Embryonic facial prominence (tissue), 1 donor: ENCODE measurements at regions not wholly inside any gene's neighbourhood (a gene's known extent, or its start where the extent isn't known, plus 50 kb on each side); places are given as distances from the start of the nearest gene placed in this dataset.
"Not testable (repeated sequence)": the region's sequence is repeated elsewhere in the genome, so short reads cannot be mapped to it uniquely, and the experiment has no call there.

Experiments
- DNase-seq: peaks from one replicate; pipeline ENCODE4 v3.0.0-alpha.2; 2016; ENCODE audit errors: extremely low spot score

DNA sequence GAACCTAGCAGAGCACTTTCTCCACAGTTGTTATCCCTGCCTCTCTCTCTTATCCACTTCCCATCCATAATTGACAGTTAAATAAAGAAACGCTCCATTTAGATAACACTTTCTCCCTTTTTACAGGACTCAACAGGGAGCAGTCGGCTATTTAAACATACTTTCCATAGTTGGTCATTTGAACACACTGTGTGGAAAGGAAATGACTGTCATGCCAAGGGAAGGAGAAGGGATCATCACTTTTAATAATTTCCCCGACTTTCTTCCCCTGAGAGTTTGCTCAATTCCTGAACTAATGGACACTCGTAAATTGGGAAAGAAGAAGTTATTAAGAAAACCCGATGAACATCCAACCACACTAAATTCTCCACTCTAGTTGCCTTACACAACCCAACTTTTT lies 400.8 kb upstream of the PTGER4 start:
- no peak for DNase-seq

GRCh38 chr5:40277161-40277906 lies 402.4 kb upstream of the PTGER4 start:
- DNase-seq, result no peak

DNA sequence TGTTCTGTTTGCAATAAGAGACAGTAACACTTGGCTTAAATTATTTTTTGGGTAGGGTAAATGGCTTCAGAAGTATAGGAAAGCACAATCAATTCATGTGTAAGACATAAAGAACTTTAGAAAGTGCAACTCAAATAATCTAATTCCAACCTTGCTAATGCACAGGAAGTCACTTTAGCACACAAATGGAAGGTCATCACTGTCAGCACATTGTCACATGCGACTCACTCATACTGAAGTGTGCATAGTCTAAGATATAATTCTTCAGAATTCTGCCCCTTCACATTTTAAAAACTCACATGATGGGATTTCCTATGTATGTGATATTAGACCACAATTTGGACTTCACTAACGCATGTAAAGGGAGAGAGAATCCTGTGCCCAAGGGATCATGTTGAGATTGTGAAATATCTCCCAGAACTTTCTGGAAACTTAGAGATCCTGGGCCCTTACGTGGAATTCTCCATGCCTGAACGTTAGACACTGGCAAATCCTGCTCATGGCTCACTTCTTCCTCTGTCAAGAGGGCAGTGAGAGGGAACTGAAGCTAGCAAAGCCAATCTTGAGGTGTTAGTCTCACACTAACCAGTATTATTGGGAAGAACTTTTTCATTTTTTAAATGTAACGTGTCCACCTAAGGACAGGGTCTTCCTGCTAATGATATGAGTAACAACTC lies 403.2 kb upstream of the PTGER4 start:
- no peak for DNase-seq

- no peak for DNase-seq
Observed at GRCh38 chr5:40274568-40274967, 405.1 kb upstream of the PTGER4 start.

- DNase-seq, result no peak
Observed at GRCh38 chr5:40273936-40274335, 405.8 kb upstream of the PTGER4 start.

- DNase-seq, result no peak
Observed at GRCh38 chr5:40271476-40271875, 408.2 kb upstream of the PTGER4 start.

- no peak for DNase-seq
Observed at GRCh38 chr5:40270274-40270845, 409.4 kb upstream of the PTGER4 start.

DNA sequence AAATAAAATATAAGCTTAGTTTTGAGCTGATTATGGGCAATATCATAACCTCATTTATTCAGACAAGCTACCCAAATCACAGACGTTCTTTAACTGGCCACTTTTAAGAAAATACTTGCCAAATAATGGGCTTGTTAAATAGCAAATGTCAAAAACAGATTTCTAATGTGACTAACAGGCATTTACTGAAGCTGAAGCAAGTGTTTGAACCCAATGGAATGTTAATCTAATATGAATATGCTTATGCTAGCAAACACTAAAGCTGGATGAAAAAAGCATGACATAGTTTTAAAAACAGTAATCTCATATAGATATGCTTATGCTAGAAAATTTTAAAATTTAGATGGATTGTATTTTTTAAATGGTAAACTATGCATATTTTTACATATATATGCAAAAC lies 411.6 kb upstream of the PTGER4 start:
- no peak for DNase-seq

DNA sequence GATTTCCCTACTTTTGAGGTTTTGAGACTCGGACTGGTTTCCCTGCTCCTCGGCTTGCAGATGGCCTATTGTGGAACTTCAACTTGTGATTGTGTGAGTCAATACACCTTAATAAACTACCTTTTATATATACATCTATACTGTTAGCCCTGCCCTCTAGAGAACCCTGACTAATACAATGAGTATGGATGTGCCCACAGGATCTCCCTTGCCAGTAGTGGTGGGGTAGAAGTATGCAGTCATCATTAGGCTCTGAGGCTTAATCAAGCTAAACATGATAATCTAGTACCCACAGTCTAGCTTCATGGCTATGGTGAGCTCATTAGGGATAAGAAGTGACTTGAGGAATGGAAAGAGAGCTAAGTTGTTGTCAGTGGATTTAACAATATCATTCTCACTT lies 412.8 kb upstream of the PTGER4 start:
- DNase-seq, result no peak

- no peak for DNase-seq
Observed at GRCh38 chr5:40261984-40262383, 417.7 kb upstream of the PTGER4 start.

GRCh38 chr5:40260361-40260760 lies 419.4 kb upstream of the PTGER4 start:
- no peak for DNase-seq

GRCh38 chr5:40258222-40258621 lies 421.5 kb upstream of the PTGER4 start:
- no peak for DNase-seq

DNA sequence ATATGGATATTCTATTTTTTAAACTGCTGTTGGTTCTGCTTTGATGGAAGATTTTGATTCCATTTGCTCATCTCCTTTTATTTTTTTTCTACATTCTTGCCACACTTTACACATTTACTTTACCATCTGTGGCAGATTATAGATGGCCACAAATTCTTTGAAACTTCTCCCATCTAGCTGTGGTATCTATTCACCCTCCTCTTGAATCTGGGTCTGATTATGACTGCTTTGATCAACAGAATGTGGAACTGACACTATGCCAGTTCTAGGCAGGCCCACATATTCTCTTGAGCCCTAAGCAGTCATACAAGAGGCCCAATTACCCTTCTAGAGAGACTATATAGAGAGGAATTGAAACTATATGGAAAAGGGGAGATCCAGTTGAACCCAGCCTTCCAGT lies 439.0 kb upstream of the PTGER4 start:
- DNase-seq, result no peak

- DNase-seq, result no peak
Observed at GRCh38 chr5:40240111-40240510, 439.6 kb upstream of the PTGER4 start.

GRCh38 chr5:40238066-40238745 lies 441.5 kb upstream of the PTGER4 start:
- DNase-seq, result no peak

DNA sequence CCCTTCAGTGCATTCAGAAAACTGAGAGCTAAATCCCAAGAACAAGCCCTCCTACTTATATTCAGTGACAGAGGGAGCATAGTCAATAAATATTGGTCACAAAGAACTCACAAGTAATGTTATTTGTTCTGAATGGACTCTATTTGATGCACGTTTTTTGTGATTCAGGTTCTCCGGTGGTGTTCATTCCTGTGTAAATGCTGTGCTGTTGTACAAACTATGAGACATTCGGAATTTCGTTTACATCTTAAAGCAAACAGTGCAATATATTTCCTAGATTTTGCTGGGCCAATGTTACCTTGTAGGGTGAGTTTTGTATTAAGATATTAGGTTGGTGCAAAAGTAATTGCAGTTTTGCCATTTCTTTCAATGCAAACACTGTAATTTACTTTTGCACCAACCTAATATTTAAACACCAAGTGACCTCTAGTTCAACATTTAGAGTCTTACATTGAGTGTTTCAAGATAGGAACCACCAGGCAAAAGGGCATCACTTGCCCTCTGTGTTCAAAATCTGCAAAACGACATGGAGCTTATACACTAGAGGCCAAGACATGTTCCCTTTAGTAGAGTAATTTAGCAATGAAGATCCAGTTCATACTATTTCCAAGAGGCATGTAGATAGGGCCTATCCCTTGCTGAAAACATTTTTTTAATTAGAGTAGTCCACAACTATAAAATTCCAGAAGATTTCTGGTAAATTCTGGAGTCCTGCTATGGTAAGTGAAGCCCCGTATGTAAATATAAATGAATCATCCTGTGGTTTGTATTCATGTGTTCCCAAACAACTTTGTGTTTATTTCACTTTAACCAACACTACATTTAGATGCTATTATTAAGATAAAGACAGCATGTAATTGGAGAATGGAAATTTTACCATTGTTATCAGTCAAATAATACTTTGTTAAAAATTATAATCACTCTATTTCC lies 444.0 kb upstream of the PTGER4 start:
- no peak for DNase-seq

- no peak for DNase-seq
Observed at GRCh38 chr5:40233268-40233667, 446.4 kb upstream of the PTGER4 start.

DNA sequence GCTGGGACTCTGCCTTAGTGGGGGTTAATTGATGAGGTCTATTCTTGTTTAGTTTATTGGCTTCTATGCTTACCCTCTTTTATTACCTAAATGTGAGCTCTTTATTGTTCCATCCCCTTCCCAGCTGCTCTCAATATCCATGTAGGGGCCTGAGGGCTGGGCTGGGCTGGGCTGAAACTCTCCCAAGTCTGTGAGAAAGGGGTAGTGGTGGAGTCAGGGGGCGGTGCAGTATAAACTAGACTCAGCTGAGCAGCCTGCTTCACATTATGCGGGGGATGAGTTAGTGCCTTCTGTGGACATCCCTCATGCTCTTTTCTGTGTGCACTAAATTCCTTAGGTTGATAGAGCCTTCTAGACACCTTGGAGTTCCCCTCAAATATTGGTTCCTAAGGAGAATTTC lies 451.8 kb upstream of the PTGER4 start:
- DNase-seq, result no peak

- DNase-seq, result no peak
Observed at GRCh38 chr5:40227366-40227765, 452.3 kb upstream of the PTGER4 start.

- no peak for DNase-seq
Observed at GRCh38 chr5:40226906-40227305, 452.8 kb upstream of the PTGER4 start.

DNA sequence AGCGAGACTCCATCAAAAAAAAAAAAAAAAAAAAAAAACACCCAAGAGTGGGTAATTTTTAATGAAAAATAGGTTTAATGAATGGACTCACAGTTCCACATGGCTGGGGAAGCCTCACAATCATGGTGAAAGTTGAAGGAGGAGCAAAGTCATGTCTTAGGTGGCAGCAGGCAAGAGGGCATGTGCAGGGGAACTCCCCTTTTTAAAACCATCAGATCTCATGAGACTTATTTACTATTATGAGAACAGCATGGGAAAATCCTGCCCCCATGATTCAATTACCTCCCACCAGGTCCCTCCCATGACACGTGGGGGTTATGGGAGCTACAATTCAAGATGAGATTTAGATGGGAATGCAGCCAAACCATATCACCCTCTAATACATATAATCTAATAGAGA lies 454.6 kb upstream of the PTGER4 start:
- not testable (repeated sequence) for DNase-seq

DNA sequence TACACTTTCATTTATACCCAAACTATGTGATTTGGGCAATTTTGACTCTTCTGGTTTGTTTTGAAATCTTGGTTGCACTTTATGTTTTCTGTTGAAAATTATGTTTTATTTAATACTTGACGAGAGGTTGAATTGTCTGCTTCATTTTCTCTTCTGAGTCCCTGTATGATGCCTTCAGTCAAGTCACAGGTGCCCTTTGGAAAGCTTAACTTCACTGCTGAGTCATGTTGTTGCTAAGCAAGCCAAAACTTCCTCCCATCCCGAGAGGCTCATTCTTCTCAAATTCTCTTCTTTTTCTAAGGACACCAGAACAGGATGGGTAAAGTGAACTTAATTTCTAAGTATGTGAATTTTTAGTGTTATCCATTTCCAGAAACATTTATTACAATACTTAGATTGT lies 455.3 kb upstream of the PTGER4 start:
- DNase-seq, result no peak
